Right kidney (tissue), 1 donor: ENCODE measurements at regions not wholly inside any gene's neighbourhood (a gene's known extent, or its start where the extent isn't known, plus 50 kb on each side); places are given as distances from the start of the nearest gene placed in this dataset.

Experiments
- DNase-seq: peaks from one replicate; pipeline ENCODE4 v3.0.0-alpha.2; 2016

GRCh38 chr13:110097013-110097412 is 209.9 kb downstream of the COL4A1 start:
- DNase-seq: no peak

- no peak for DNase-seq
Observed at GRCh38 chr13:110092831-110093247, 214.1 kb downstream of the COL4A1 start.

DNA sequence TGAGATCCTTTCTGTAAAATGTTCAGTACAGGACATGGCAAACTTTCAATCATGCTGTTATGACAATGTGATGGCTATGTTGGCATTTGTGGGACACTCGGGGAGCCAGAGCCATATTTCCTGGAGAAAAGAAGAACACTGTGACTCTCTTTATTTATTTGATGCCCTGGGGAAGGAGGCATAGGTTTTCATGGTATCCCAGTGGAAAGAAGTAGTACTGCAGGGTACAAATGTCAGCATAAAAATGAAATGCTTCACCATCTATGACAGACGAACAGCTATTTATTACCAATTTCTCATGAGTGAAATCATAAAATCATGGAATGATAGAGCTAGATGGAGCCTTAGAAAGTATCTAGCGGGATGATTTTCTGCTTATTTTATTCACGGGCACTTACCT is 217.1 kb downstream of the COL4A1 start:
- DNase-seq: no peak

DNA sequence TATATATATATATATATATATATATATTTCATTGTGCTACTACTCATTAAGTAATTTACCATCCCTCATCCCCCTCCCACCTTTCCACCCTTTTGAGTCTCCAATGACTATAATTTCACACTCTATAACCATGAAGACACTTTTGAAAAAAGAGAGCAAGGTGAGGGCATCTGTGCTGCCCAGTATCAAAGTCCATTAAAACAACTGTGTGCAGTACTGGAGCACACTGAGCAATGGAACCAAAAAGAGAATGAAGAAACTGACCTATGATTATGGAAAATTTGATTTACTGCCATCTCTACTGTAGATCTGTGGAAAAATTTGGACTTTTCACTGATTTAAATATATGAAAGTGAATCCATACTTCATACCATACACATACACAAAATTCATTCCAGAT is 217.9 kb downstream of the COL4A1 start:
- DNase-seq: no peak

DNA sequence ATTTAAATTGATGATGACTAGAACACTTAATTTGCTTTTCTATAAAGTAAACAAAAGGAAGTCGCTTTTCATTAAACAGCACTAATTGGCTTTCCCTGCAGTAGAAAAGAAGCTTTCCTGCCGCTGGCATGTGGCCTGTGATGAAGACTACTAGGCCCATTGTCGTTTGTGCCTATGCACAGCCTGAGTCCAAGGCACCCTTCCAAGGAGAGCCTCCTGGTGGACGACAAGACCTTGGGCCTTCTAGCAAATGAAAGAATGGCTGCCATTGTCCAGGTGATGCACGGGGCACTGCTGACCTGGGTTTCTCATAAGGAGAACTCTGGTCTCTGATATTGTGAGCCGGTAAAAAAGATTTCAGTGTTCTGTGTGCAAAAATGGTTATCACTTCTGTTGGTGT is 233.0 kb downstream of the COL4A1 start:
- no peak for DNase-seq

DNA sequence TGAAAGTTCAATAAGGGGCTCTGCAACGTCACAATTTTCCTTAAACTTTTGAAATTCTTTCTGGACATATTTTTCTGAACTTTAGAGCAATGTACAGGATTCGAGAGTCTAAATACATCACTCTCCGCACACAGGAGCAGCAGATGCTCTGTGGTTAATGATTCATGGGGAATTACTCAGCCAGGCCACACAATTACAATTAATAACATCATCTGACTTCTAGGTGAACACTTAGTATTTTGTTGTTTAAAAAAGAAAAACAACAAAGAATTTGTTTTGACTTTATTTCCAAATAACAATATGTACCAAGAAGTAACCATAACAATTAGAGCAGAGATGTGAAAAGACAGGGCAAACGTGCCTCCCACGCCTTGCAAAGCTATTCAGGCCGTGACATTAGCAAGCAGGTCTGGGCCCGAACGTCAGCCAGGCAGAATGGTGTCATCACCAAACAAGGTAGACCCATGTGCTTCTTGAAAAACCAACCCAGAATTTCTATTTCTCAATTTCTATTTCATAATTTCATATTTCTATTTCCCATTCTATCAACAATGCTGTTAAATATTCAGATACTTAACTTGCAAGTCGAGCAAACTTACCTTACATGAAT is 236.3 kb downstream of the COL4A1 start:
- no peak for DNase-seq

- no peak for DNase-seq
Observed at GRCh38 chr13:110070046-110070445, 236.9 kb downstream of the COL4A1 start.

DNA sequence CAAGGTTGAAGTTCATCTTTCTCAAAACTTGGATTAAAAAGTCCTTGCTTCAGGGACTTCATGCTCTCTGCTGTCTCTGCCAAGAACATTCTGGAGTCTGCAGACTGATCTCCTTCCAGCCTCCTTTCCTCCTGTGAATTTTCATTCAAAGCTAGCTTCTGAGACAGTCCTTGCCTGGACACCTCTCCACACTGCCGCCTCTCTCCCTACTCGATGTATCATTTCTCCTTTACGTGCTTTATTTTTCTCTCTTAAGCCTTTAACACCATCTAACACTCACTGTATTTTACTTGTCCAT is 238.8 kb downstream of the COL4A1 start:
- DNase-seq: no peak

DNA sequence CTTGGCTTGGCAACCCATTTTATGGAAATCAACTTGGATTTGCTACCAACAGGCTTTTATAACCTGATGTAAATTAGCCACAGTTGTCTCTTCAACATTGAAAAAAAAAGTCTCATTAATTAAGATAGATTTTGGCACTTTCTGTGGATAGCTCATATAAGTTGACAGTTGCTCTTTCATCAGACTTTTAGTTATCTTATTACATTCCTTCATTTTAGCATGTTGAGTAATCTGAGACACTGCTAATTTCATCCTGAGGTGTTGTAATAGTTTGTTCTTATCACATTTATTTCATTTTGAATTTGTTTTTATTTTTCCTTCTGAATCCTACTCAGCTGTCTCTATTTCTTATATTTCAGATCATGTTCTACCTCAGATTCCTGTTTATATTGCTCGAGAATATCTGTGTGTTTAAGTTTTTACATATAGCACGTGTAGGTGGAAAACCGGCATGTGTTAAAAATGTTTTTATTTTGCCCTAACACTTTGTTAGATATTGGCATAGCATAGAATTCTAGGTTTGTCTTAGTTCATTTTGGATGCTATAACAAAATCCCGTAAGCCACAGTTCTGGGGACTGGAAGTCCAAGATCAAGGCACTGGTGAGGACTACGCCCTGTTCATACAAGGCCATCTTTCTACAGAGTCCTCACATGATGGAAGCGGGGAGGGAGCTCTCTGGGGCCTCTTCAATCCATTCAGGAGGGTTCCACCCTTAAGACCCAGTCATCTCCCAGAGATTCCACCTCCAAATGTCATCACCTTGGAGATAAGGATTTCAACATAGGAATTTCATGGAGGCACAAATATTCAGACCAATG is 239.4 kb downstream of the COL4A1 start:
- no peak for DNase-seq

GRCh38 chr13:110065780-110066179 is 241.2 kb downstream of the COL4A1 start:
- no peak for DNase-seq

DNA sequence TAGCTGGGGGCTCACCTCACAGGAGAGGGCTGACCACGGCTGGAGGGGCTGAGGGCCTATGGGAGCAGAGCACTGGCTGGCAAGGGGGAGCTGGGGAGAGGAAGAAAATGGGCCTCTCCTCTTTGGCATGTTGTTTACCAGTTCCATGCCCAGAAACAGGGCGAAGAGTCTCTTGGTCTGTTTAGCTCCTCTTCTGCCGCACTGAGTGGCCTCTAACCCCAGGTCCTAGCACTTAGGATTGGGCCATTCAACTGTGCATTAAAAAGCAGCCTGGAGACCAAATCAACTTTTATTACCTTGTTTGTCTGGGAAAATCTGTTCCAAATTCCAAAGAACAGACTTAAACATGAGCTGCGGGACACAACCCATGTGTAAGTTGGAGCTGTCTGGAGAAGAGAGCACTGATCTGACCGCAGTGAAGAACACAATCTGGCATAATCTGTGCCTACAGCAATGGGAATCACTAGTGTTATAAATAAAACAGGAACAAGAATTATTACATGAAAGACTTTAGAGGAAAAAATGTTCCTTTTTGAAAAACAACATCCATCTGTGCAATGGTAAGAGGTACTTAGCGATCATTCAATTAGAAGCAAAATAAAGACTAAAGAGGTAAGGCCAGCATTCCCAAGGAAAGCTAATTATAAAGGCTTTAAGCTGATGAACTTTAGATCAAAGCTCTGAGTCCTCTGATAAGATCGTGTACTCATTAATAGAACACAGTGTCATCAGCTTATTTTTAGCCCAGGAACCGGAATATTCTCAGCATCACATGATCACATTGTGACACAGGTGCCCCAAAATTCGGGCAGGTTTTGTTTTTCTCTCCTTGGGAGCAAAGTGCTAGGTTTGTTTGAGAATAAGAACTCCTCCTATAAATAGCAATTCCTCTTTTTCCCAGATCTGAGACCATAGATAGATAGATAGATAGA is 243.2 kb downstream of the COL4A1 start:
- DNase-seq: no peak

DNA sequence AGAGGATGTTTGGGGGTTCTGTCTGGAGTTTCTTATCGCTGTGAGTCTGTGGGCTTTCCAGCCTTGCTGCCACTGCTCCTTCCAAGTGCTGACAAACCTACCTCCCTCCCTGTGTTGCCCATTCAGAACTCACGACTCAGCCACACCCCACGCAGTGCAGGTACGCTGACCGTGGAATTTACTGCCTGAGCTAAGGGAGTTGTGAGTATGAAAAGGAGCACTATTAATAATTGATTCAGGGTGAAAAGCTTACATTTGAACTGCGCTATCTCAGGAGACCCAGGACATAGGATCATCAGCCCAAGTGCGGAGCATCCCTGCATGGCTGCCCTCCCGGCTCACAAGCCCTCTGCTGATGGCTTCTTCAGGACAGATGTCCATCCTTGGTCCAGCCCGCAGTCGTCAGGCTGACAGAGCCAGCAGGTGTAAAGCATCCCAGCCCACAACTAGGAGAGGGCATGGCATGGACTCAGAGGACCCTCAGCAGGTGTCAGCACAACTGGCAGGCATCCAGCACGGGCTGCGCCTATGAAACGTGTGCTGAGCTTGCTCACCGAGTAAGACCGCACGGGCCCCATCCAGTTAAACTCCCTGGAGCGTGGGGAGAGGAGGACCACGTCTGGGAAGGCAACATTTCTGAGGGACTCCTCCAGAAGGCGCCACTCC is 244.0 kb downstream of the COL4A1 start:
- DNase-seq: no peak

GRCh38 chr13:110062077-110062776 is 244.7 kb downstream of the COL4A1 start:
- no peak for DNase-seq

DNA sequence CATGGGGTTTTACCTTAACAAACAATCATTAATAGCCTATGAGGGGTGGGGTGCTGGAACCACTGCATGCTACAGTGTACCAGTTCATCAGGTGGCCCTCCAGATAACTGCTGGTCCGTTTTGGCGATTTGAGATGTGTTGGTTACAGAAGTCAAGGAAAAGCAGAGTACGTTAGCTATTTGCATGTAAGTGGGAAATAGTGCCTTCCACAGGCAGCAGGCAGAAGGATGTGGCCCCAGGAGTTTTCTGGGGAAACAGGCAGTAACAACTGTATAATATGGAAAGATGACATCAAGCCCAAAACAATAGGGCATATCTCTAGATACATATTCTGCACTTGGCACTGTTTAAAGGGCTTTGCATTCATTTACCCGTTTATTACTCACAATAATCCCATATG is 245.7 kb downstream of the COL4A1 start:
- DNase-seq: no peak

GRCh38 chr13:110057052-110057451 is 249.9 kb downstream of the COL4A1 start:
- no peak for DNase-seq

- DNase-seq: no peak
Observed at GRCh38 chr13:110056640-110057039, 250.3 kb downstream of the COL4A1 start.

- no peak for DNase-seq
Observed at GRCh38 chr13:110055089-110055488, 251.9 kb downstream of the COL4A1 start.

GRCh38 chr13:110054041-110054440 is 252.9 kb downstream of the COL4A1 start:
- DNase-seq: no peak

- DNase-seq: peak; percentile 46
Observed at GRCh38 chr13:110047496-110047895, 259.5 kb downstream of the COL4A1 start.

DNA sequence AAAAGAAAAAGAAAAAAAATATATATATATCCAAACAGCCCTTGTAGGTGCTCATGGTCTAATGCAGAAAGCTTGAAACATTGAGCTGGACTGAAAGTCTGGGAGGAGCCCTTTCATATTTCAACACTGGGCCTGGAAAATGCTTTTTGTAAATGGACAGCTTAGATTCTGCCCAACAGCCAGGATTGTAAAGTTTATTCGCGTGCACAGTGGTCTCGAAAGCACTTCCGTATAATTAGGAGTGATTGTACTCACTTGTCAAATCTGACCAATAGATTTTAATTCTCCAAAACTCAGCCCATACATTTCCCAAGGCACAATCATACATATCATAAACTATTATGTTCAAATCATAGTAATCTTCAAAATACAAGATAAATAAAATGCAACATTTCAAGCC is 260.1 kb downstream of the COL4A1 start:
- DNase-seq: no peak

- DNase-seq: no peak
Observed at GRCh38 chr13:110045919-110046318, 259.5 kb upstream of the IRS2 start.

DNA sequence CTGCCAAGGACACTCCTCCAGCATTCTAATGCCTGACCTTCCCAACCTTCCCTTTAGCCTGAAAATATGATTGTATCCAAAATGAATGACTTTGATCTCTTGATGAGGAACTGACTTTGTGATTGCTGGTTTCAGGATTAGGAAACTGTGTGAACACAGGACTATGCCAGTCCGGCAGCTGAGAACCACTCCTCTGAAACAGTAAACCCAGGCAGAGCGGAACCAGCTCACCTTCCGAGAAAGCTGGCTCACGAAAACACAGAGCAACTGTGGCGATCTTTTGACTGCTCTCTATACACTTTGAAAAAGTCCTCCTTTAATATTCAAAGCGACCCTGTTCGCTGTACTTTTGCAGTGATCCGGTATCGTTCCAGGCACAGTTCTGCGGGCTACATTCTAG is 258.8 kb upstream of the IRS2 start:
- DNase-seq: no peak
